H1 (cell line): ENCODE measurements at regions not wholly inside any gene's neighbourhood (a gene's known extent, or its start where the extent isn't known, plus 50 kb on each side); places are given as distances from the start of the nearest gene placed in this dataset.

Source experiments
- SUZ12 ChIP-seq: fragments of 200-600 bp; sonication (generic); IDR thresholded peaks from 2 replicates; pipeline ENCODE4 v1.6.1; 2012; ENCODE audit warnings: mild to moderate bottlenecking, inconsistent platforms, low read length, moderate library complexity, mixed read lengths

DNA sequence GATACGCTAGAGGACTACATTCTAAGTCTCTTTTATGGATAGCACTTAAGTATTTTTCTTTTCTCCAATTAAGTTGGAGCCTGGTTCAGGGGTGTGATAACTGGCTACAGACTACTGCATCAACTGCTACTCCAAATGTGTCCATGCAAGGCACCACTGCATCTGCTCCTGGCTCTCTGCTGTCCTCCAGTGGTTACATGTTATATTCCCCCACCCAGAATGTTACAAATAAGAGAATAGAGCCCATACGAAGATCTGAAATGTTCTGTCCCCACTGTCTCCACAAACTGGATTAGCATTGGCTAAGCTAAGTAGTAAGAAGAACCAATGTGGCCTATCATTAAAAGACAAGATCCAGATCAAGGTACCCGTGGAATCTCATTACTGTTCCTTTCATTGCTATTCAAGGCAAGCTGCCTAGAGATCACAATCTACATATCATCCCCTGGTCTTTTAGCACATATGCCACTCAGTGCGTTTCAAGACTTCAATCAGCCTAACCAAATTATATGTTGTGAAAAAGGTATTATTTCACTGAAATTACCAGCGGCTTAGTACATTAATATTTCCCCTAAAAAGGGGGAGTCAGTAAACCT is 308.3 kb upstream of the SLC8A1 start (continued):
- no peak for TF ChIP-seq SUZ12
